Left lobe of liver (tissue), 2 donors: ENCODE measurements at regions not wholly inside any gene's neighbourhood (a gene's known extent, or its start where the extent isn't known, plus 50 kb on each side); places are given as distances from the start of the nearest gene placed in this dataset.

Experiments
- ATAC-seq: fragments of 200-7000 bp; cut with Tn5 transposase; one replicate; pipeline ENCODE4 v1.9.1; 2020; ENCODE audit warnings: mild to moderate bottlenecking, moderate library complexity
- DNase-seq: peaks from one replicate; pipeline ENCODE4 v3.0.0-alpha.2; 2020; ENCODE audit warnings: low spot score
- donor health status: DM: no; HTN: no; CAD: no; lungs with moderate emphysema.
- donor health status: DM: no; HTN: yes; CAD: no.

DNA sequence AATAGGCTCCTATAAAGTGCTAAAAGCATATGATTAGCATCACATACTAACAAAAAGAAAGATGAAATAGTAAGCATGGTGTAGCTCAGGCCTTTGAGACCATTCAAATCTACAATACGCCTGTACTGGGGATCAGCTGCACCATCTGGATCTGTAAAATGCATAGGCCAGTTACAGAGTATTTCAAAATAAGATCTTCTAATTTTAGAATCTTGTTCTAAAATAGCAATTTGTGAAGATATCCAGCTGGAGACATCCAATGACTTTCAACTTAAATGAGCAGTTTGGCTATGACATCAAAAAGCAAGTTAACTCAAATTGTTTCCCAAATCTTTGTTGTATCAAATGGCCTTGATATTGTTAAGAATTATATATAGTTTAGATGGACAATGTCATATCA is 386.3 kb downstream of the MRPS30 start:
- ATAC-seq = no peak
- no peak for DNase-seq
